Gastroesophageal sphincter (tissue), 4 donors: ENCODE measurements at regions not wholly inside any gene's neighbourhood (a gene's known extent, or its start where the extent isn't known, plus 50 kb on each side); places are given as distances from the start of the nearest gene placed in this dataset.

Experiments
- ATAC-seq: fragments of 150-250 bp; one replicate; pipeline ENCODE4 v1.9.1; 2016; ENCODE audit warnings: mild to moderate bottlenecking, moderate library complexity
- H3K27ac ChIP-seq, 4 donors: fragments of 200-600 bp; sonication (generic) in 3 of 4; 1 replicate in 3 of 4; 2 replicates in 1 of 4; pipeline ENCODE4 v1.5.1; 2016 to 2019
- H3K27me3 ChIP-seq: fragments of 200-600 bp; sonication (generic); one replicate; pipeline ENCODE4 v1.5.1; 2019
- H3K36me3 ChIP-seq, 2 donors: fragments of 200-600 bp; sonication (generic); one replicate each; pipeline ENCODE4 v1.5.1; 2019; ENCODE audit warnings: control low read depth in 1 of 2
- H3K4me1 ChIP-seq, 3 donors: fragments of 200-600 bp; sonication (generic); 1 replicate in 2 of 3; 2 replicates in 1 of 3; pipeline ENCODE4 v1.5.1; 2016 to 2019; ENCODE audit warnings: control low read depth in 2 of 3
- H3K4me3 ChIP-seq, 2 donors: fragments of 200-600 bp; sonication (generic); one replicate each; pipeline ENCODE4 v1.5.1; 2019; ENCODE audit warnings: mild to moderate bottlenecking in 1 of 2, moderate library complexity in 1 of 2
- H3K9me3 ChIP-seq, 3 donors: fragments of 200-600 bp; sonication (generic); one replicate each; pipeline ENCODE4 v1.5.1; 2017 to 2019; ENCODE audit warnings: control low read depth in 2 of 3
- CTCF ChIP-seq, 4 experiments: fragments of 200-600 bp in 2 of 4; fragments of 450-650 bp in 2 of 4; sonication (generic) in 1 of 4; IDR thresholded peaks; one replicate each; pipeline ENCODE4 v1.5.1; 2017 to 2019; ENCODE audit warnings: antibody characterized with exemption in 4 of 4, mild to moderate bottlenecking in 2 of 4, moderate library complexity in 2 of 4
- EP300 ChIP-seq: sonication (generic); formaldehyde crosslinking; IDR thresholded peaks from one replicate; pipeline ENCODE4 v1.6.1; 2017; ENCODE audit warnings: antibody characterized with exemption, mild to moderate bottlenecking
- POLR2A ChIP-seq, 2 donors: fragments of 450-650 bp; IDR thresholded peaks; one replicate each; pipeline ENCODE4 v1.6.1; 2017; ENCODE audit warnings: antibody characterized with exemption in 2 of 2, mild to moderate bottlenecking in 2 of 2, moderate library complexity in 1 of 2
- POLR2AphosphoS5 ChIP-seq: sonication (generic); formaldehyde crosslinking; IDR thresholded peaks from one replicate; pipeline ENCODE4 v1.6.1; 2017; ENCODE audit warnings: antibody characterized with exemption
- WGBS, 2 donors: methylation state at CpG; one replicate each; pipeline ENCODE4 v1.1.5; 2018; ENCODE audit warnings: low coverage in 1 of 2; 5-methylcytosine and 5-hydroxymethylcytosine counted together

GRCh38 chr4:138410266-138410665 lies 168.1 kb upstream of the SLC7A11 start:
- H3K4me1 ChIP-seq, result no peaks in the 10 kb centered on the region
- no peaks in the 10 kb centered on the region for H3K36me3 ChIP-seq
- TF ChIP-seq EP300 (no peak), POLR2AphosphoS5 (no peak), CTCF (IDR thresholded peaks at IDR 0.05) (no peak), POLR2A (IDR thresholded peaks at IDR 0.05) (no peak)
- no peaks in the 10 kb centered on the region for H3K9me3 ChIP-seq
- no peaks in the 10 kb centered on the region for H3K27me3 ChIP-seq
- no peak for ATAC-seq
- H3K4me3 ChIP-seq, result no peak overlapping the region
- H3K27ac ChIP-seq, result no peak overlapping the region

- no peak overlapping the region for H3K4me3 ChIP-seq
- no peaks in the 10 kb centered on the region for H3K9me3 ChIP-seq
- ATAC-seq, result no peak
- H3K27me3 ChIP-seq, result no peaks in the 10 kb centered on the region
- no peak overlapping the region for H3K27ac ChIP-seq
- no peaks in the 10 kb centered on the region for H3K4me1 ChIP-seq
- 83 to 89% methylated on average over 3 of the region's 3 CpGs for WGBS, 2 donors
- no peaks in the 10 kb centered on the region for H3K36me3 ChIP-seq
- no peak for TF ChIP-seq EP300
- no peak for TF ChIP-seq POLR2AphosphoS5
- no peak for TF ChIP-seq POLR2A (IDR thresholded peaks at IDR 0.05)
- no peak for TF ChIP-seq CTCF (IDR thresholded peaks at IDR 0.05)
Measured at GRCh38 chr4:138409670-138410069, 167.5 kb upstream of the SLC7A11 start.

GRCh38 chr4:138408758-138409157 lies 166.6 kb upstream of the SLC7A11 start:
- Histone ChIP-seq H3K36me3 (no peaks in the 10 kb centered on the region), H3K27me3 (no peaks in the 10 kb centered on the region), H3K27ac (no peak overlapping the region), H3K9me3 (no peaks in the 10 kb centered on the region), H3K4me3 (no peak overlapping the region), H3K4me1 (no peaks in the 10 kb centered on the region)
- WGBS, 2 donors, result 86 to 91% methylated on average over 2 of the region's 2 CpGs
- no peak for ATAC-seq
- TF ChIP-seq EP300 (no peak), POLR2AphosphoS5 (no peak), CTCF (IDR thresholded peaks at IDR 0.05) (no peak), POLR2A (IDR thresholded peaks at IDR 0.05) (no peak)

DNA sequence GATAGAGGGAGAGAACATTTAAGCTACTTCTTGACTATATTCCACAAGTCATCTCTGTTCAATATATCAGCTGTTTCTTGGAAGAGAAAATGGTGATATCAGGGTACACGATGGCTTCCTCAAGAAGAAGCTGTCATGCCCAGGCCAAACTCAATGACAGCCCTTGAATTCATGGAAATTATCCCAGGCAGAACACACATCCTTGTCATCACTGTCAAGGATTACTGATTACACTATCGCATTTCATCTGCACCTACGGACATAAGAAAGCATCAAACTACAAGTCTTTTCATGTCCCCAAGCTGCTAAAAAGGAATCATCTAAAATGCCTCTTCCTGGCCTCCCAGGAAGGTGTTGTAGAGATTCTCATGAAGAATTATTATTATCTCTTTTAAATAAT lies 165.2 kb upstream of the SLC7A11 start:
- H3K9me3 ChIP-seq, result no peaks in the 10 kb centered on the region
- WGBS, 2 donors, result 66% methylated on average over 3 of the region's 3 CpGs
- no peak for ATAC-seq
- no peaks in the 10 kb centered on the region for H3K36me3 ChIP-seq
- no peak overlapping the region for H3K4me3 ChIP-seq
- no peaks in the 10 kb centered on the region for H3K4me1 ChIP-seq
- TF ChIP-seq CTCF (IDR thresholded peaks at IDR 0.05), result no peak
- TF ChIP-seq POLR2A (IDR thresholded peaks at IDR 0.05), result no peak
- TF ChIP-seq POLR2AphosphoS5, result no peak
- TF ChIP-seq EP300, result no peak
- no peak overlapping the region for H3K27ac ChIP-seq
- no peaks in the 10 kb centered on the region for H3K27me3 ChIP-seq

- no peak for TF ChIP-seq POLR2AphosphoS5
- no peak for TF ChIP-seq EP300
- TF ChIP-seq POLR2A (IDR thresholded peaks at IDR 0.05), result no peak
- no peak for TF ChIP-seq CTCF (IDR thresholded peaks at IDR 0.05)
- Histone ChIP-seq H3K36me3 (no peaks in the 10 kb centered on the region), H3K27ac (no peak overlapping the region), H3K9me3 (no peaks in the 10 kb centered on the region), H3K4me3 (no peak overlapping the region), H3K4me1 (no peaks in the 10 kb centered on the region), H3K27me3 (no peaks in the 10 kb centered on the region)
- no peak for ATAC-seq
- WGBS, 2 donors, result 11 to 20% methylated on average over 1 of the region's 1 CpG
Measured at GRCh38 chr4:138406876-138407275, 164.7 kb upstream of the SLC7A11 start.
